ENCODE measurements at regions not wholly inside any gene's neighbourhood (a gene's known extent, or its start where the extent isn't known, plus 50 kb on each side); places are given as distances from the start of the nearest gene placed in this dataset.

DNA sequence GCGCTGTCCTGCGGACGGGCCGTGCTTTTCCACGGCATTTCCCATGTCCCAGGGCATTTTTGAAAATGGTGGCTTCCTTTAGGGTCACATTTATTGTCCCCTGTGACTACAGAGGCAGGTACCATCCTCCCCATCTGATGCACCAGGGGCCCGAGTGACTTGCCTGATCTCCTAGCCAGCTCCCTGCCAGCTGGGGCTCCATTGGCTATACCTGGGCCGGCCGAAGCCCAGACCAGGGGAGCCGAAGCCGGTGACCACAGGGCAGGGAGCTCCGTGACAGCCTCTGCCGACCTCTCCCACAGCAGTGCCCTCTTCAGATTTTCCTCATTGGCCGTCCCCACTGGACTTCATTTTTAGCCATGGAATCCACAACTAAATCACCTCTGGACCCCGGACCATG lies 170.6 kb downstream of the RBFOX3 start:
- DNase-seq = no peak
- H3K9me3 ChIP-seq = no peaks in the 10 kb centered on the region
- no peaks in the 10 kb centered on the region for H3K36me3 ChIP-seq
- intact Hi-C loops (cut with DNase I; ENCODE audit: low total_unique reads) = no loop called here
- no peaks in the 10 kb centered on the region for H3K4me1 ChIP-seq
- H3K27me3 ChIP-seq = peaks cover 0 to 52% (median 8%) of the 10 kb centered on the region in 3 donors
- no peak for TF ChIP-seq POLR2A (IDR thresholded peaks at IDR 0.05)
- no peak for TF ChIP-seq EP300 (IDR thresholded peaks at IDR 0.05)
- TF ChIP-seq, protein P1, sequence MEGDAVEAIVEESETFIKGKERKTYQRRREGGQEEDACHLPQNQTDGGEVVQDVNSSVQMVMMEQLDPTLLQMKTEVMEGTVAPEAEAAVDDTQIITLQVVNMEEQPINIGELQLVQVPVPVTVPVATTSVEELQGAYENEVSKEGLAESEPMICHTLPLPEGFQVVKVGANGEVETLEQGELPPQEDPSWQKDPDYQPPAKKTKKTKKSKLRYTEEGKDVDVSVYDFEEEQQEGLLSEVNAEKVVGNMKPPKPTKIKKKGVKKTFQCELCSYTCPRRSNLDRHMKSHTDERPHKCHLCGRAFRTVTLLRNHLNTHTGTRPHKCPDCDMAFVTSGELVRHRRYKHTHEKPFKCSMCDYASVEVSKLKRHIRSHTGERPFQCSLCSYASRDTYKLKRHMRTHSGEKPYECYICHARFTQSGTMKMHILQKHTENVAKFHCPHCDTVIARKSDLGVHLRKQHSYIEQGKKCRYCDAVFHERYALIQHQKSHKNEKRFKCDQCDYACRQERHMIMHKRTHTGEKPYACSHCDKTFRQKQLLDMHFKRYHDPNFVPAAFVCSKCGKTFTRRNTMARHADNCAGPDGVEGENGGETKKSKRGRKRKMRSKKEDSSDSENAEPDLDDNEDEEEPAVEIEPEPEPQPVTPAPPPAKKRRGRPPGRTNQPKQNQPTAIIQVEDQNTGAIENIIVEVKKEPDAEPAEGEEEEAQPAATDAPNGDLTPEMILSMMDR (IDR thresholded peaks at IDR 0.05) = no peak
- TF ChIP-seq POLR2AphosphoS5 (IDR thresholded peaks at IDR 0.05) = no peak
- 71 to 78% (median 76%) methylated on average over 14 of the region's 14 CpGs for WGBS, 5 donors
- H3K4me3 ChIP-seq = no peak overlapping the region
- no peak overlapping the region for H3K27ac ChIP-seq

DNA sequence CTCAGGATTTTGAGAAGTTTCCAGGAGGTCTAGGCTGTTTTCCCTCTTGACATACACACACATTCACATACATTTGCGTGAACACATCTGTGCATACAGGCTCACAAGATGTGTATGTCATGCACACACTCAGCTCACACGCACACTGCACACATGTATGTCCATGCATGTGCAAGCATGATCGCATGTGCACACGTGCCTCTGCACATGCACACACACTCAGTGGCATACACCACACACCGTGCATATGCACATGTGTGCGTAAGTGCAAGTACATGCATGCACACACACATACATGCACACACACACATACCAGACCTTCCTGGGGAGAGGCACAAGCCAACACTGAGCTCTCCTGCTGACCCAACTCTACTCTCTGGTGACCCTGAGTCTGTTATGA lies 171.4 kb downstream of the RBFOX3 start:
- Histone ChIP-seq H3K27me3 (peaks cover 0 to 55% (median 8%) of the 10 kb centered on the region in 3 donors), H3K36me3 (no peaks in the 10 kb centered on the region), H3K27ac (no peak overlapping the region), H3K4me3 (no peak overlapping the region), H3K9me3 (no peaks in the 10 kb centered on the region), H3K4me1 (no peaks in the 10 kb centered on the region)
- 84 to 95% (median 92%) methylated on average over 5 to 6 of the region's 6 CpGs for WGBS, 5 donors
- no peak for DNase-seq
- intact Hi-C loops (cut with DNase I; ENCODE audit: low total_unique reads) = no loop called here
- TF ChIP-seq POLR2A (IDR thresholded peaks at IDR 0.05) (no peak), EP300 (IDR thresholded peaks at IDR 0.05) (no peak), POLR2AphosphoS5 (IDR thresholded peaks at IDR 0.05) (no peak)
- TF ChIP-seq, protein P1 (IDR thresholded peaks at IDR 0.05) = no peak

DNA sequence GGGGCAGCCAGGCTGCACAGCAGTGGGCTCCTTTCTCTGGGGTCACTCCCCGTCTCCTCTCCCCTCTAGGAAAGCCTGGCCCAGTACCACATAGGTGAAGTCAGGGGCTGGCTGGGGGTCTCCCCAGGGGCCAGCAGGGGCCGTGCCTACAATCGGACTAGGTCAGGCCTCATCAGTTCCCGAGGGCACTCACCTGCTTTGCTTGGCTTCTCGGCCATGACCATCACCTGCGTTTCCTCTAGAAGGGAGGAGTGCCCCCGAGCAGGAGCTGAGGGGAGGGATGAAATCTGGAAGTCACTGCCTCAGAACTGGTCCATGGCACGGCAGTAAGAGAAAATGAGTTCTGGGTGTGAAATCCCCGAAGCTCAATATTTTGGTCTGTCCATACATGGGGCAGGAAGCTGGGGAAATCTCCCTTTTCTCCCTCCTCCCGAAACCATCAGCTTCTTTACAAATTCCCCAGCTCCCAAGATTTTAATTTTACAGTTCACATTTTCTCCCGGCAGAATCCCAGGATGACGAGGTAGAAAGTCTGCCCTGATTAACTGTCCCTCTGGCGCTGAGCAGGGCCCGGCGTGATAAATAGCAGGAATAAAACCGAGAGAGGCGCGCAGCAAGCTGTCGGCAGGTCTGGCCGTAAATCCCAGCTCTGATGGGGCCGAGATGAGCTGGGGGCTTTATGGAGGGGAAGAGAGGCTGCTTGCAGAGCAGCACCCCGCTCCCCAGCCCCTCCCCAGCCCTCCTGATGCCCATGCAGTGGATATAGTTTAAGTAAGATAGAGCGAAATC lies 172.1 kb downstream of the RBFOX3 start:
- 66 to 77% (median 74%) methylated on average over 21 to 23 of the region's 23 CpGs for WGBS, 5 donors
- TF ChIP-seq POLR2AphosphoS5 (IDR thresholded peaks at IDR 0.05) (no peak), EP300 (IDR thresholded peaks at IDR 0.05) (no peak), POLR2A (IDR thresholded peaks at IDR 0.05) (no peak)
- TF ChIP-seq, protein P1 (IDR thresholded peaks at IDR 0.05) = no peak
- intact Hi-C loops (cut with DNase I; ENCODE audit: low total_unique reads) = no loop called here
- H3K9me3 ChIP-seq = peaks cover 0 to 5% (median 2%) of the 10 kb centered on the region in 4 donors
- no peak for DNase-seq
- no peaks in the 10 kb centered on the region for H3K4me1 ChIP-seq
- peaks cover 0 to 59% (median 8%) of the 10 kb centered on the region in 3 donors for H3K27me3 ChIP-seq
- H3K36me3 ChIP-seq = no peaks in the 10 kb centered on the region
- H3K27ac ChIP-seq = no peak overlapping the region
- no peak overlapping the region for H3K4me3 ChIP-seq

DNA sequence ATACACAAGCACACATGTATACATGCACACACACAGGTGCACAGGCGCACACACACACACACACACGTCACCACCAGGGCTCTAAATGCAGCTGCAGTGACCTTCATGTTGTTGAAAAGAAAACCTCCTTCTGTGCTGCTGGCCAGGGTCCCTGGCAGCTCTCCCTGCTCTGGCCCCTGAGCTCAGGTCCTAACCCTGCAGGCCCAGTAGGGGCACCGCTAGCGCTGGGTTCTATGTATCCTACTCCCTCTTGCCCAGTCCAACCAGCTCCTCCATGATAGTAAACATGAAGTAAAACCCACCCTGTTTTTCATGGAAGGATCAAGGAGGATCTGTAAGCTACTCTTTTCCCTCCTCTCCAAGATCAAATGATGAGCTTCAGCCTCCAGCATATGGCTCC lies 172.8 kb downstream of the RBFOX3 start:
- H3K27me3 ChIP-seq = peaks cover 0 to 66% (median 8%) of the 10 kb centered on the region in 3 donors
- no peak for DNase-seq
- WGBS, 5 donors = 62 to 71% (median 64%) methylated on average over 4 of the region's 4 CpGs
- no peak overlapping the region for H3K4me3 ChIP-seq
- no peak overlapping the region for H3K27ac ChIP-seq
- peaks cover 0 to 5% (median 3%) of the 10 kb centered on the region in 4 donors for H3K9me3 ChIP-seq
- H3K36me3 ChIP-seq = no peaks in the 10 kb centered on the region
- intact Hi-C loops (cut with DNase I; ENCODE audit: low total_unique reads) = no loop called here
- H3K4me1 ChIP-seq = no peaks in the 10 kb centered on the region
- TF ChIP-seq POLR2A (IDR thresholded peaks at IDR 0.05) (no peak), POLR2AphosphoS5 (IDR thresholded peaks at IDR 0.05) (no peak), EP300 (IDR thresholded peaks at IDR 0.05) (no peak)
- TF ChIP-seq, protein P1 (IDR thresholded peaks at IDR 0.05) = no peak
